ENCODE measurements at regions not wholly inside any gene's neighbourhood (a gene's known extent, or its start where the extent isn't known, plus 50 kb on each side); places are given as distances from the start of the nearest gene placed in this dataset.
"Not testable (repeated sequence)": the region's sequence is repeated elsewhere in the genome, so short reads cannot be mapped to it uniquely, and the experiment has no call there.

DNA sequence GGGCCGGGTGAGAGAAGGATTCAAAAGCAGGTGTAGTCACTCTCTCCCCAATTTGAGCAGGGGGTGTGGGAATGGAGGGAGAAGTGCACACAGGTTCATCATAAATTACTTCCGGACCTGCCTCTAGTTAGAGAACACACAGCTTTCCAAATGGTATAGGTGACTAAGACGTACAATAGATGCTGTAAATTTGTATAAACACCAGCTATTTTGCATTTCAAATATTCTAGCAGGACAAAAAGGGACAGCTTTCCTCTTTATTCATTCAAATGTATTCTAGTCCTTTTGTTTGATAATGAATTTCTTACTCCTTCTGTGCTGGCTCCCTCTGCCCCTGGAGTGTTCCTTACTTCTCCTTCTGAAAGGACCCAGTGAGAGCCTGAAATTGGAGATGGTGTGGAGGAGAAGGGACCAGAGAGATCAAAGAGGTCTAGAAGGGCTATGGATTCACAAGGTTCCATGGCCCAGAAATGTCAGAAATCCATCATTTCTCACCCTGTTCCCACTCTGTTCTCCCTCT is 53.2 kb upstream of the SH3BP4 start:
- no peak for DNase-seq (ENCODE audit: low read depth in 3 of 3)

DNA sequence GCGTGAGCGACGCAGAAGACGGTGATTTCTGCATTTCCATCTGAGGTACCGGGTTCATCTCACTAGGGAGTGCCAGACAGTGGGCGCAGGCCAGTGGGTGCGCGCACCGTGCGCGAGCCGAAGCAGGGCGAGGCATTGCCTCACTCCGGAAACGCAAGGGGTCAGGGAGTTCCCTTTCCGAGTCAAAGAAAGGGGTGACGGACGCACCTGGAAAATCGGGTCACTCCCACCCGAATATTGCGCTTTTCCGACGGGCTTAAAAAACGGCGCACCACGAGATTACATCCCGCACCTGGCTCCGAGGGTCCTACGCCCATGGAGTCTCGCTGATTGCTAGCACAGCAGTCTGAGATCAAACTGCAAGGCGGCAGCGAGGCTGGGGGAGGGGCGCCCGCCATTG is 63.4 kb upstream of the SH3BP4 start:
- not testable (repeated sequence) for DNase-seq (ENCODE audit: low read depth in 3 of 3)

GRCh38 chr2:234887195-234887594 is 64.6 kb upstream of the SH3BP4 start:
- no peak for DNase-seq (ENCODE audit: low read depth in 3 of 3)

- no peak for DNase-seq (ENCODE audit: low read depth in 3 of 3)
Measured at GRCh38 chr2:234885886-234886285, 65.9 kb upstream of the SH3BP4 start.

- no peak for DNase-seq (ENCODE audit: low read depth in 3 of 3)
Measured at GRCh38 chr2:234885118-234885517, 66.7 kb upstream of the SH3BP4 start.

- DNase-seq (ENCODE audit: low read depth in 3 of 3): no peak
Measured at GRCh38 chr2:234884591-234884990, 67.2 kb upstream of the SH3BP4 start.

- peak; percentile 33 to 51 (median 43) for DNase-seq (ENCODE audit: low read depth in 3 of 3)
Measured at GRCh38 chr2:234881413-234882241, 70.2 kb upstream of the SH3BP4 start.

- DNase-seq (ENCODE audit: low read depth in 3 of 3): peak in 1 of 3 donors; percentile 20
Measured at GRCh38 chr2:234880551-234881211, 71.1 kb upstream of the SH3BP4 start.

DNA sequence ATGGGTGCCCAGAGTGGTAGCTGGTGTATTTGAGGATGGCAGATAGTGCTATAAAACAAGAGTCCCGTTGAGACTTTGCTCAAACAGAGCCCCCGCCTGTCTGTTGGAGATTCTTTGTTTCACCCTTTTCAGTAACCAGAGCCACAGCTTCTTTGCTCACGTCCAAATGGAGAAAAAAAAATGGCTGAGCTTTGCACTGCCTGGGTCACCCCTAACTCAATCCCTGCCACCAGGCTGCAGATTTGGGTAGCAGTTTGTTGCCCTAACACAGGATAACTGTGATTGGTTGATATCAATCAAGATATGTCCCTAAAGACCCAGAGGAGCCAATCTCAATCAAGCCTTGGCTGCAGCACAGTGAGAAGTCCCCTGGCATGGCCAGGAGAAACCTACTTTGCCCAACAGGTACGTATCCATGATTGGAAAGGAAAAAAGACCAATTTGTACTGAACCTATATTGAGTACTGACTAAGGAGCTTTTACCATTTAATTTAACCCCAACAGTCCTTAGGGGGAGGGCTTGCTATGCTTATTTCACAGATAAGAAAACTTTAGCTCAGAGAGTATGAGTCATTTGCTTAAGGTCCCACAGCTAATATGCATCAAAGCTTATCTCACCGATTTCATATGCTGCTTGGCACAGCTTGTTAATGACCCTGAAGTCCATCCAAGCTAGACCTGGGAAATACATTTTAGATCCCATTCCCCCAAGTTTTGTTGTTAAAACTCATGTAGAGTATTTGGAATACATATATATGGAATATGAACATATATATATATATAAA is 72.0 kb upstream of the SH3BP4 start:
- DNase-seq (ENCODE audit: low read depth in 3 of 3): no peak

GRCh38 chr2:234876621-234877020 is 75.2 kb upstream of the SH3BP4 start:
- DNase-seq (ENCODE audit: low read depth in 3 of 3): not testable (repeated sequence)

DNA sequence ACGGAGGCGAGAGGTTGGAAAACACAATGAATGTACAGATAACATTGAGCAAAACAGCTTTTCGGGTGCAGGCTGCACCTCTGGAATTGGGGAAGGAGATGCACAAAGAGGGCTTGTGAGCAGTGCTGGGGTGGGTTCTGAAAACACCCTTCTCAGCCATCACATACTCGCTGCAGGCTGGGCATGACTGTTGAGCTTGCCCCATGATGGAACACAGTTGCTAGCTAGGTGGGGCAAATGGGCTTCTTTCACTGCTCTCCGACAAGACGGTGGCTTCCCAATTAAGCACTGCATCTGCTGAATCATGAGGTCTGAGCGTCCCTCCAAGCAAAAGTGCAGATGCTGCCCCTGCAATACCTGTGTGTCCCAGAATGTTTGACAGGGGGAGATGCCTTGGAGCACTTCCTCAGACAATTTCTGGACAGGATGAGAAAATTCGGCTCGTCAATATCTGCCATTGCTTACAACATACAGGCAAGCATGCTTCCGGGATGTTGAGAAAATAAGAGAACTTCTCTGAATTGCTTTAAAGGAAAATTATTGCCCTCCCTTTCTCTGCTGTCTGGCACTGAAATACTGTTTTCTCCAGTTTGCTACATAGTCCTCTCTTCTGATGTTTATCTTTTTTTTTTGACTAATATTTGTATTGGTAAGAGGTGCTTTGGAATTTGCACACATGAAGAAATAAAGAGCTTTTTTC is 77.3 kb upstream of the SH3BP4 start:
- DNase-seq (ENCODE audit: low read depth in 3 of 3): no peak

GRCh38 chr2:234873828-234874173 is 78.0 kb upstream of the SH3BP4 start:
- DNase-seq (ENCODE audit: low read depth in 3 of 3): no peak

GRCh38 chr2:234873103-234873827 is 78.6 kb upstream of the SH3BP4 start:
- DNase-seq (ENCODE audit: low read depth in 3 of 3): no peak

DNA sequence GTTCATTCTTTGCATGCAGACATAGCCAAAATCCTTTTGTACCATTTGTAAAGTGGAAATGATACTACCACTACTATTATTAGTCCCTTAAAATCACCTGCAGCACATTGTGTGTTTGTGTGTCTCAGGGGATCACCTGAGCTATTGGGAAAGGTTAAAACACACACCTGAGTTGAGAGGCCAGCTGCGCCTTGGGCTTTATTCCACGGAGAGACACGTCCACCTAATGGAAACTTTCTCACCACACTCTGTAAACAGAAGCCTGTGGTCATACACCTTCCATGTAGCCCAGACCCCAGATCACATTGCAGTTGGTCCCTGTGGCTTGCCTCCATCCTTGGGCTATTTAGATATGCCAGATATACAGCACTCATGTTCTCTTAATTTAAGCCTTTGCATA is 81.8 kb upstream of the SH3BP4 start:
- no peak for DNase-seq (ENCODE audit: low read depth in 3 of 3)

DNA sequence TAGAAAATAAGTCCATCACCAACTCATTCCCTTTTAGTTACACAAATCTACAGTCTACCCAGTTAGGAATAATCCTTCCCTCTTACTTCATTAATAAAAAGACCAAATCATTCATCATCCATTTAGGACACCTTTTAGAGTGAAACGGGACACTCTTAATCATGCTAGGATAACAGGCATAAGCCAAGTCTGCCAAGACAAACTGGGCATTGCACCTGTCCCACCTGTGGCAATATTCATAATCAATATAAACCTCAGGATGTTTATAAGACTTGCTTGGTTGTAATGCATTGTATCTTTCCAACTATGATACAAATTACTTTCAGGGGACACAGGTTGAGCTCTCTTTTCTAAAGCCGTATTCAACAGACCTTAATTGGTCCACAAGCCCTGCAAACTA is 82.7 kb upstream of the SH3BP4 start:
- no peak for DNase-seq (ENCODE audit: low read depth in 3 of 3)

- DNase-seq (ENCODE audit: low read depth in 3 of 3): no peak
Measured at GRCh38 chr2:234867882-234868285, 83.9 kb upstream of the SH3BP4 start.

DNA sequence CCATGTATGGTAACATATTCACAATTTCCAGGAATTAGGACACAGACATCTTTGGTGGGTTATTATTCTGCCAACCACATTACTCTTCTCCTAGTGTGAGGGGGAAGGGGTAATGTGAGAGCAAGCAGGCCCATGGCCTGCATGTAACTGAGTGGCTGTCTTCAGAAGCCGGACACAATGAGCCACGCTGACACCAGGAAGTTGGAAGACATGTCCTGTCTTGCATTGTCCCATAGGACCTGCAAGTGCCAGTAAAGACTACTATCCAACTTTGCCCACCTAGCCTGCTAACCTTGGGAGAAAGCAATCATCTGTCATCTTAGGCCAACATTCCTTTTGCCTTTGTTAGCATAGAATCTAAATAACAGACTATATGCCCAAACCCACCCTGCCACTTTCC is 86.2 kb upstream of the SH3BP4 start:
- DNase-seq (ENCODE audit: low read depth in 3 of 3): no peak

GRCh38 chr2:234865040-234865439 is 86.8 kb upstream of the SH3BP4 start:
- DNase-seq (ENCODE audit: low read depth in 3 of 3): no peak

GRCh38 chr2:234864506-234864905 is 87.3 kb upstream of the SH3BP4 start:
- DNase-seq (ENCODE audit: low read depth in 3 of 3): no peak

GRCh38 chr2:234863043-234863934 is 88.5 kb upstream of the SH3BP4 start:
- DNase-seq (ENCODE audit: low read depth in 3 of 3): no peak

Data from stimulated activated CD4-positive, alpha-beta T cell treated with anti-CD3 and anti-CD28 coated beads, TNF-alpha, amount 100 ng/mL, for 48 hours (primary cell).